GM06990 (cell line): ENCODE measurements at regions not wholly inside any gene's neighbourhood (a gene's known extent, or its start where the extent isn't known, plus 50 kb on each side); places are given as distances from the start of the nearest gene placed in this dataset.

Experiments
- DNase-seq: peaks from one replicate; pipeline ENCODE4 v3.0.0-alpha.2; 2011; ENCODE audit not compliant: insufficient read length; ENCODE audit errors: extremely low read depth
- H3K27me3 ChIP-seq: replicated peaks from 2 replicates; pipeline ENCODE4 v1.6.0; 2011; ENCODE audit warnings: low read length; ENCODE audit not compliant: control insufficient read depth, insufficient read depth
- H3K36me3 ChIP-seq: 2 replicates; pipeline ENCODE4 v1.5.1; 2011; ENCODE audit warnings: low read length; ENCODE audit not compliant: control insufficient read depth, insufficient read depth
- H3K4me3 ChIP-seq: replicated peaks from 2 replicates; pipeline ENCODE4 v1.5.1; 2011; ENCODE audit warnings: low read depth, mild to moderate bottlenecking, control low read depth, low read length
- CTCF ChIP-seq: IDR thresholded peaks from 2 replicates; pipeline ENCODE4 v1.5.1; 2011; ENCODE audit warnings: low read length, control low read depth, mild to moderate bottlenecking, inconsistent platforms; ENCODE audit not compliant: insufficient read depth, poor library complexity, severe bottlenecking

- Histone ChIP-seq H3K4me3 (no peak overlapping the region), H3K36me3 (no peaks in the 10 kb centered on the region), H3K27me3 (no peaks in the 10 kb centered on the region)
- no peak for TF ChIP-seq CTCF
- DNase-seq: no peak
These were observed 149.2 kb downstream of the EVA1A start for GRCh38 chr2:75411574-75411973.

GRCh38 chr2:75410702-75411101 lies 150.0 kb downstream of the EVA1A start:
- Histone ChIP-seq H3K4me3 (no peak overlapping the region), H3K36me3 (no peaks in the 10 kb centered on the region), H3K27me3 (no peaks in the 10 kb centered on the region)
- DNase-seq: no peak
- no peak for TF ChIP-seq CTCF

GRCh38 chr2:75408771-75409170 lies 152.0 kb downstream of the EVA1A start:
- Histone ChIP-seq H3K36me3 (no peaks in the 10 kb centered on the region), H3K4me3 (no peak overlapping the region), H3K27me3 (no peaks in the 10 kb centered on the region)
- TF ChIP-seq CTCF: no peak
- no peak for DNase-seq

- Histone ChIP-seq H3K36me3 (no peaks in the 10 kb centered on the region), H3K4me3 (no peak overlapping the region), H3K27me3 (no peaks in the 10 kb centered on the region)
- no peak for DNase-seq
- no peak for TF ChIP-seq CTCF
These were observed 153.7 kb downstream of the EVA1A start for GRCh38 chr2:75407038-75407530.

- no peak for TF ChIP-seq CTCF
These were observed 154.6 kb downstream of the EVA1A start for GRCh38 chr2:75406131-75406581.

GRCh38 chr2:75405000-75405399 lies 155.7 kb downstream of the EVA1A start:
- Histone ChIP-seq H3K27me3 (no peaks in the 10 kb centered on the region), H3K36me3 (no peaks in the 10 kb centered on the region), H3K4me3 (no peak overlapping the region)
- no peak for DNase-seq
- no peak for TF ChIP-seq CTCF

More at GRCh38 chr2:75406131-75406581, 154.6 kb downstream of the EVA1A start:
- Histone ChIP-seq H3K36me3 (no peaks in the 10 kb centered on the region), H3K4me3 (no peak overlapping the region), H3K27me3 (no peaks in the 10 kb centered on the region)
- DNase-seq: no peak
